H1 (cell line): ENCODE measurements at regions not wholly inside any gene's neighbourhood (a gene's known extent, or its start where the extent isn't known, plus 50 kb on each side); places are given as distances from the start of the nearest gene placed in this dataset.
A peak's percentile ranks its signal among the peaks of the same experiment; 100 is the strongest.

Experiments
- CTCF ChIA-PET: fragments of 300-600 bp; sonication (Branson Sonifier 250); formaldehyde crosslinking; loops from one replicate; lab custom pipeline; 2021; ENCODE audit not compliant: partially characterized antibody; lab: Charles Lee
- POLR2A ChIA-PET: fragments of 300-600 bp; sonication (Branson Sonifier 250); formaldehyde crosslinking; loops from one replicate; lab custom pipeline; 2021; ENCODE audit warnings: inconsistent platforms; ENCODE audit not compliant: partially characterized antibody; lab: Charles Lee
- DNase-seq, 2 experiments: peaks; one replicate each; pipeline versions ENCODE4 v3.0.0 to v3.0.0-alpha.2; 2010 to 2022; ENCODE audit warnings: low spot score in 2 of 2, low read depth in 1 of 2, mixed read lengths in 1 of 2
- FAIRE-seq: peaks from 2 replicates; lab custom pipeline; 2011; peaks lifted over from hg19 to GRCh38; lab: Jason Lieb, UNC
- H2AFZ ChIP-seq: 2 replicates; pipeline ENCODE4 v1.8.1; 2012; ENCODE audit warnings: low read length, inconsistent platforms
- H2AK5ac ChIP-seq: 2 replicates; pipeline ENCODE4 v1.6.1; 2013; ENCODE audit warnings: low read depth, low read length
- H2BK120ac ChIP-seq: replicated peaks from 2 replicates; pipeline ENCODE3; 2013; ENCODE audit warnings: low read depth, low read length, inconsistent platforms
- H2BK12ac ChIP-seq: 2 replicates; pipeline ENCODE4 v1.6.1; 2013; ENCODE audit warnings: low read depth, low read length
- H2BK15ac ChIP-seq: 2 replicates; pipeline ENCODE4 v1.6.1; 2013; ENCODE audit warnings: low read length
- H2BK20ac ChIP-seq: 2 replicates; pipeline ENCODE4 v1.6.1; 2013; ENCODE audit warnings: low read length
- H2BK5ac ChIP-seq: 2 replicates; pipeline ENCODE4 v1.6.1; 2013; ENCODE audit warnings: low read depth, low read length
- H3K14ac ChIP-seq: 2 replicates; pipeline ENCODE4 v1.6.1; 2013; ENCODE audit warnings: inconsistent platforms; ENCODE audit not compliant: insufficient read length
- H3K18ac ChIP-seq: 2 replicates; pipeline ENCODE4 v1.6.1; 2013; ENCODE audit warnings: low read length; ENCODE audit errors: extremely low read depth
- H3K23ac ChIP-seq: 2 replicates; pipeline ENCODE4 v1.6.1; 2013; ENCODE audit warnings: inconsistent platforms; ENCODE audit not compliant: insufficient read length
- H3K23me2 ChIP-seq: 2 replicates; pipeline ENCODE4 v1.6.1; 2013; ENCODE audit warnings: low read depth, low read length
- H3K27ac ChIP-seq: 2 replicates; pipeline ENCODE4 v1.6.1; 2011; ENCODE audit warnings: low read depth, low read length, inconsistent platforms
- H3K27me3 ChIP-seq, 4 experiments: replicated peaks in 1 of 4; 1 replicate in 1 of 4; 2 replicates in 3 of 4; pipeline versions ENCODE4 v1.6.1 to v1.8.1; 2011 to 2013; ENCODE audit warnings: low read length in 3 of 4, mild to moderate bottlenecking in 3 of 4, inconsistent platforms in 2 of 4, mixed read lengths in 2 of 4, moderate library complexity in 1 of 4; ENCODE audit not compliant: control insufficient read depth in 3 of 4, insufficient read depth in 3 of 4; ENCODE audit errors: extremely low read depth in 1 of 4
- H3K36me3 ChIP-seq, 4 experiments: 2 replicates each; pipeline versions ENCODE4 v1.6.1 to v1.8.1; 2011 to 2013; ENCODE audit warnings: mild to moderate bottlenecking in 4 of 4, low read length in 3 of 4, moderate library complexity in 2 of 4, control low read depth in 1 of 4, inconsistent platforms in 1 of 4; ENCODE audit not compliant: insufficient read depth in 4 of 4, control insufficient read depth in 2 of 4
- H3K4ac ChIP-seq: replicated peaks from 2 replicates; pipeline ENCODE3; 2013; ENCODE audit warnings: low read length, low read depth, mixed read lengths, inconsistent platforms; ENCODE audit not compliant: insufficient read length
- H3K4me1 ChIP-seq, 4 experiments: replicated peaks in 1 of 4; 1 replicate in 1 of 4; 2 replicates in 3 of 4; pipeline versions ENCODE4 v1.6.1 to v1.8.1; 2011 to 2013; ENCODE audit warnings: low read length in 3 of 4, inconsistent platforms in 2 of 4, mixed read lengths in 1 of 4; ENCODE audit not compliant: insufficient read depth in 4 of 4, control insufficient read depth in 3 of 4
- H3K4me2 ChIP-seq, 2 experiments: 2 replicates each; pipeline versions ENCODE4 v1.6.1 to v1.8.1; 2011 to 2013; ENCODE audit warnings: low read depth in 2 of 2, low read length in 2 of 2, control low read depth in 1 of 2, inconsistent platforms in 1 of 2, mild to moderate bottlenecking in 1 of 2; ENCODE audit not compliant: insufficient read depth in 1 of 2
- H3K4me3 ChIP-seq, 4 experiments: fragments of 200-600, 300-600 bp in 1 of 4; sonication (generic), shearing (Covaris generic), sonication (Bioruptor Twin) in 1 of 4; 2 replicates each; pipeline versions ENCODE4 v1.5.1 to v1.8.1; 2011 to 2016; ENCODE audit warnings: low read length in 4 of 4, low read depth in 3 of 4, control low read depth in 2 of 4, inconsistent platforms in 2 of 4, mild to moderate bottlenecking in 2 of 4, mixed read lengths in 1 of 4, moderate library complexity in 1 of 4; ENCODE audit not compliant: insufficient read depth in 2 of 4; ENCODE audit errors: extremely low read depth in 1 of 4
- H3K56ac ChIP-seq: replicated peaks from 2 replicates; pipeline ENCODE3; 2013; ENCODE audit warnings: low read depth, mild to moderate bottlenecking, mixed read lengths, low read length, inconsistent platforms; ENCODE audit not compliant: insufficient read length
- H3K79me1 ChIP-seq: 2 replicates; pipeline ENCODE4 v1.6.1; 2013; ENCODE audit warnings: low read depth, low read length, control low read depth
- H3K79me2 ChIP-seq, 2 experiments: 2 replicates each; pipeline versions ENCODE4 v1.6.1 to v1.8.1; 2012 to 2013; ENCODE audit warnings: low read length in 2 of 2, mild to moderate bottlenecking in 2 of 2, inconsistent platforms in 1 of 2; ENCODE audit not compliant: insufficient read depth in 2 of 2, control insufficient read depth in 1 of 2
- H3K9ac ChIP-seq, 4 experiments: replicated peaks in 1 of 4; 1 replicate in 1 of 4; 2 replicates in 3 of 4; pipeline versions ENCODE4 v1.6.1 to v1.8.1; 2011 to 2013; ENCODE audit warnings: low read depth in 3 of 4, low read length in 3 of 4, control low read depth in 2 of 4, mild to moderate bottlenecking in 2 of 4, moderate library complexity in 2 of 4, inconsistent platforms in 1 of 4; ENCODE audit errors: extremely low read depth in 1 of 4
- H3K9me3 ChIP-seq, 2 experiments: 2 replicates each; pipeline versions ENCODE4 v1.6.1 to v1.8.1; 2012 to 2013; ENCODE audit warnings: mild to moderate bottlenecking in 2 of 2, moderate library complexity in 2 of 2, control low read depth in 1 of 2, inconsistent platforms in 1 of 2, low read depth in 1 of 2, low read length in 1 of 2, mixed read lengths in 1 of 2; ENCODE audit not compliant: insufficient read depth in 2 of 2
- H4K20me1 ChIP-seq, 2 experiments: replicated peaks in 1 of 2; 2 replicates each; pipeline versions ENCODE3 to v1.8.1; 2011 to 2013; ENCODE audit warnings: inconsistent platforms in 2 of 2, low read length in 2 of 2, mild to moderate bottlenecking in 1 of 2; ENCODE audit not compliant: insufficient read depth in 2 of 2, control insufficient read depth in 1 of 2
- H4K5ac ChIP-seq: 2 replicates; pipeline ENCODE4 v1.6.1; 2013; ENCODE audit warnings: low read length, low read depth, mixed read lengths, inconsistent platforms; ENCODE audit not compliant: insufficient read length
- H4K8ac ChIP-seq: 2 replicates; pipeline ENCODE4 v1.8.0; 2013; ENCODE audit warnings: mild to moderate bottlenecking, moderate library complexity, low read length, inconsistent platforms; ENCODE audit not compliant: insufficient read depth; ENCODE audit errors: extremely low read depth
- H4K91ac ChIP-seq: replicated peaks from 2 replicates; pipeline ENCODE3; 2013; ENCODE audit warnings: low read length, mixed read lengths, inconsistent platforms; ENCODE audit not compliant: insufficient read length
- ASH2L ChIP-seq: fragments of 200-600, 300-600 bp; sonication (generic); IDR thresholded peaks from one replicate; pipeline ENCODE4 v1.7.1; 2017; ENCODE audit warnings: low read length
- BACH1 ChIP-seq: IDR thresholded peaks from 2 replicates; pipeline ENCODE4 v1.6.1; 2012; ENCODE audit warnings: low read length, improper control_type of control experiment
- CHD1 ChIP-seq: IDR thresholded peaks from 2 replicates; pipeline ENCODE4 v1.6.1; 2012; ENCODE audit warnings: low read depth, low read length, improper control_type of control experiment
- GABPA ChIP-seq: IDR thresholded peaks from 2 replicates; pipeline ENCODE4 v1.6.1; 2011; ENCODE audit warnings: mild to moderate bottlenecking, low read length, moderate library complexity, borderline replicate concordance; ENCODE audit not compliant: insufficient read depth
- HDAC6 ChIP-seq: IDR thresholded peaks from one replicate; pipeline ENCODE4 v1.7.1; 2012; ENCODE audit warnings: low read depth, mild to moderate bottlenecking, inconsistent platforms, low read length, moderate library complexity
- JUND ChIP-seq: IDR thresholded peaks from 2 replicates; pipeline ENCODE4 v1.6.1; 2011; ENCODE audit warnings: mild to moderate bottlenecking, improper control_type of control experiment, low read length
- KDM1A ChIP-seq: fragments of 200-600, 300-600 bp; sonication (generic); IDR thresholded peaks from 2 replicates; pipeline ENCODE4 v1.7.1; 2016; ENCODE audit warnings: mild to moderate bottlenecking, low read length, borderline replicate concordance
- POU5F1 ChIP-seq: IDR thresholded peaks from 2 replicates; pipeline ENCODE4 v1.6.1; 2011; ENCODE audit warnings: low read depth, mild to moderate bottlenecking, low read length, moderate library complexity
- RBBP5 ChIP-seq: IDR thresholded peaks from 2 replicates; pipeline ENCODE4 v1.7.1; 2012; ENCODE audit warnings: low read depth, mild to moderate bottlenecking, inconsistent platforms, low read length, moderate library complexity, borderline replicate concordance
- RXRA ChIP-seq: IDR thresholded peaks from 2 replicates; pipeline ENCODE4 v1.6.1; 2011; ENCODE audit warnings: low read depth, mild to moderate bottlenecking, low read length, moderate library complexity; ENCODE audit not compliant: insufficient read depth
- SIN3A ChIP-seq, 2 experiments: IDR thresholded peaks in 1 of 2; conservative IDR thresholded peaks in 1 of 2; 2 replicates each; pipeline ENCODE4 v1.6.1; 2011 to 2012; ENCODE audit warnings: low read length in 2 of 2, improper control_type of control experiment in 1 of 2, low read depth in 1 of 2, mild to moderate bottlenecking in 1 of 2
- SIX5 ChIP-seq: IDR thresholded peaks from 2 replicates; pipeline ENCODE4 v1.6.1; 2011; ENCODE audit warnings: mild to moderate bottlenecking, low read depth, low read length
- SP1 ChIP-seq: IDR thresholded peaks from 2 replicates; pipeline ENCODE4 v1.6.1; 2011; ENCODE audit warnings: low read depth, low read length
- SP2 ChIP-seq: IDR thresholded peaks from 2 replicates; pipeline ENCODE4 v1.6.1; 2012; ENCODE audit warnings: mild to moderate bottlenecking, low read length, inconsistent platforms
- ZNF274 ChIP-seq: IDR thresholded peaks from 2 replicates; pipeline ENCODE4 v1.7.0; 2012; ENCODE audit warnings: low read length, borderline replicate concordance; ENCODE audit errors: extremely low read depth
- WGBS, 2 experiments: shearing (Covaris generic) in 1 of 2; methylation state at CpG; one replicate each; pipeline versions ENCODE4 v1.1.6 to v1.1.7; 2013 to 2015; ENCODE audit warnings: low lambda C conversion rate in 2 of 2, mixed read lengths in 2 of 2, inconsistent platforms in 1 of 2, low coverage in 1 of 2, missing lambda C conversion rate in 1 of 2; ENCODE audit not compliant: insufficient replicate concordance in 2 of 2, insufficient coverage in 1 of 2, insufficient read length in 1 of 2; ENCODE audit errors: extremely low coverage in 1 of 2, missing lambda C conversion rate in 1 of 2; 5-methylcytosine and 5-hydroxymethylcytosine counted together

- Histone ChIP-seq H3K4me3 (no peak overlapping the region), H3K23ac (no peak overlapping the region), H4K5ac (no peak overlapping the region), H3K23me2 (no peaks in the 10 kb centered on the region), H3K56ac (no peak overlapping the region), H2BK12ac (no peak overlapping the region), H3K27me3 (no peaks in the 10 kb centered on the region), H2AFZ (0 out of 2 replicates have a peak overlapping the region, but pooled peaks have one; percentile 17), H3K9me3 (no peaks in the 10 kb centered on the region), H3K4me1 (no peaks in the 10 kb centered on the region; a peak in 1 of 7 replicates), H3K36me3 (no peaks in the 10 kb centered on the region), H2BK20ac (no peak overlapping the region), H2BK15ac (no peak overlapping the region), H3K14ac (no peak overlapping the region), H3K79me1 (no peaks in the 10 kb centered on the region), H3K79me2 (no peaks in the 10 kb centered on the region), H2BK120ac (no peak overlapping the region), H3K18ac (no peak overlapping the region), H3K4me2 (no peak overlapping the region), H2BK5ac (no peak overlapping the region), H3K9ac (no peak overlapping the region), H4K91ac (no peak overlapping the region), H3K4ac (no peak overlapping the region), H2AK5ac (no peak overlapping the region), H3K27ac (no peak overlapping the region), H4K20me1 (no peaks in the 10 kb centered on the region), H4K8ac (no peak overlapping the region)
- ChIA-PET POLR2A (no interaction called here), CTCF (no interaction called here)
- no peak for DNase-seq
- WGBS, 2 experiments = 96% methylated on average over 4 of the region's 4 CpGs; no CpG with 5 or more reads in 1 of the 2 experiments
- FAIRE-seq = no peak
- no peak for TF ChIP-seq ZNF274
- no peak for TF ChIP-seq GABPA
- no peak for TF ChIP-seq HDAC6
- no peak for TF ChIP-seq JUND
- no peak for TF ChIP-seq CHD1
- TF ChIP-seq POU5F1 = no peak
- no peak for TF ChIP-seq ASH2L
- TF ChIP-seq RBBP5 = no peak
- TF ChIP-seq BACH1 = no peak
- no peak for TF ChIP-seq KDM1A
- no peak for TF ChIP-seq SIN3A (conservative IDR thresholded peaks at IDR 0.05 in 1 of 2, IDR thresholded peaks at IDR 0.05 in 1 of 2; ENCODE audit: low read depth in 1 of 2, low read length in 2 of 2)
- no peak for TF ChIP-seq RXRA
- no peak for TF ChIP-seq SIX5
- no peak for TF ChIP-seq SP1
- no peak for TF ChIP-seq SP2
Observed at GRCh38 chr6:112651239-112651638, 304.1 kb downstream of the RFPL4B start.
